Neural cell (in vitro differentiated cells): ENCODE measurements at regions not wholly inside any gene's neighbourhood (a gene's known extent, or its start where the extent isn't known, plus 50 kb on each side); places are given as distances from the start of the nearest gene placed in this dataset.

Experiments used
- CTCF ChIP-seq: fragments of 450-650 bp; IDR thresholded peaks from 2 replicates; pipeline ENCODE4 v1.5.1; 2014; ENCODE audit warnings: antibody characterized with exemption, mild to moderate bottlenecking, moderate library complexity; ENCODE audit not compliant: poor library complexity, severe bottlenecking
- RAD21 ChIP-seq: fragments of 450-650 bp; conservative IDR thresholded peaks from 2 replicates; pipeline ENCODE4 v1.6.1; 2014; ENCODE audit warnings: antibody characterized with exemption, mild to moderate bottlenecking, moderate library complexity
- TF ChIP-seq, protein P1 (sequence below): IDR thresholded peaks from 2 replicates; pipeline ENCODE4 v1.6.1; 2012; ENCODE audit warnings: borderline replicate concordance

DNA sequence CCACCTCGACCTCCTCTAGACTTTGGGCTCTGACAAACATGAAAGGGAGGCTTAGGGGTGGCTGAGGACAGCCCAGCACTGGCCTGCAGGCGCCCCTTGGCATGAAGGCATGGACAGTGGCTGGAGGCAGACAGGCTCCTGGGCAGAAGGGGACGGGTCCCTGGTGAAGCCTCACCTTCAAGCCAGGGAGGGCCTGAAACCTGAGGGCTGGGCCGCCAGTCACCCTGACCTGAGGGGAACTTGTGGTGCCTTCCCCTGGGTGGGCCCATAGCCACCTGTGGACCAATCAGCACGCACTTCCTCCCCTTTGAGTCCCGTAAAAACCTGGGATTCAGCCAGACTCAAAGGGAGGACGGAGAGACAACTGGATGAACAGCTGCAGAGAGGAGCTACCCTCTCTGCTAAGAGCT, 90.4 kb upstream of the PUM3 start:
- TF ChIP-seq CTCF, result no peak
- TF ChIP-seq RAD21, result no peak
- TF ChIP-seq, protein P1, sequence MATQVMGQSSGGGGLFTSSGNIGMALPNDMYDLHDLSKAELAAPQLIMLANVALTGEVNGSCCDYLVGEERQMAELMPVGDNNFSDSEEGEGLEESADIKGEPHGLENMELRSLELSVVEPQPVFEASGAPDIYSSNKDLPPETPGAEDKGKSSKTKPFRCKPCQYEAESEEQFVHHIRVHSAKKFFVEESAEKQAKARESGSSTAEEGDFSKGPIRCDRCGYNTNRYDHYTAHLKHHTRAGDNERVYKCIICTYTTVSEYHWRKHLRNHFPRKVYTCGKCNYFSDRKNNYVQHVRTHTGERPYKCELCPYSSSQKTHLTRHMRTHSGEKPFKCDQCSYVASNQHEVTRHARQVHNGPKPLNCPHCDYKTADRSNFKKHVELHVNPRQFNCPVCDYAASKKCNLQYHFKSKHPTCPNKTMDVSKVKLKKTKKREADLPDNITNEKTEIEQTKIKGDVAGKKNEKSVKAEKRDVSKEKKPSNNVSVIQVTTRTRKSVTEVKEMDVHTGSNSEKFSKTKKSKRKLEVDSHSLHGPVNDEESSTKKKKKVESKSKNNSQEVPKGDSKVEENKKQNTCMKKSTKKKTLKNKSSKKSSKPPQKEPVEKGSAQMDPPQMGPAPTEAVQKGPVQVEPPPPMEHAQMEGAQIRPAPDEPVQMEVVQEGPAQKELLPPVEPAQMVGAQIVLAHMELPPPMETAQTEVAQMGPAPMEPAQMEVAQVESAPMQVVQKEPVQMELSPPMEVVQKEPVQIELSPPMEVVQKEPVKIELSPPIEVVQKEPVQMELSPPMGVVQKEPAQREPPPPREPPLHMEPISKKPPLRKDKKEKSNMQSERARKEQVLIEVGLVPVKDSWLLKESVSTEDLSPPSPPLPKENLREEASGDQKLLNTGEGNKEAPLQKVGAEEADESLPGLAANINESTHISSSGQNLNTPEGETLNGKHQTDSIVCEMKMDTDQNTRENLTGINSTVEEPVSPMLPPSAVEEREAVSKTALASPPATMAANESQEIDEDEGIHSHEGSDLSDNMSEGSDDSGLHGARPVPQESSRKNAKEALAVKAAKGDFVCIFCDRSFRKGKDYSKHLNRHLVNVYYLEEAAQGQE, result no peak
